IPS-NIHi11 (cell line): ENCODE measurements at regions not wholly inside any gene's neighbourhood (a gene's known extent, or its start where the extent isn't known, plus 50 kb on each side); places are given as distances from the start of the nearest gene placed in this dataset.

Experiments used
- DNase-seq: peaks from one replicate; pipeline ENCODE4 v3.0.0; 2012; ENCODE audit warnings: mixed read lengths, low spot score

DNA sequence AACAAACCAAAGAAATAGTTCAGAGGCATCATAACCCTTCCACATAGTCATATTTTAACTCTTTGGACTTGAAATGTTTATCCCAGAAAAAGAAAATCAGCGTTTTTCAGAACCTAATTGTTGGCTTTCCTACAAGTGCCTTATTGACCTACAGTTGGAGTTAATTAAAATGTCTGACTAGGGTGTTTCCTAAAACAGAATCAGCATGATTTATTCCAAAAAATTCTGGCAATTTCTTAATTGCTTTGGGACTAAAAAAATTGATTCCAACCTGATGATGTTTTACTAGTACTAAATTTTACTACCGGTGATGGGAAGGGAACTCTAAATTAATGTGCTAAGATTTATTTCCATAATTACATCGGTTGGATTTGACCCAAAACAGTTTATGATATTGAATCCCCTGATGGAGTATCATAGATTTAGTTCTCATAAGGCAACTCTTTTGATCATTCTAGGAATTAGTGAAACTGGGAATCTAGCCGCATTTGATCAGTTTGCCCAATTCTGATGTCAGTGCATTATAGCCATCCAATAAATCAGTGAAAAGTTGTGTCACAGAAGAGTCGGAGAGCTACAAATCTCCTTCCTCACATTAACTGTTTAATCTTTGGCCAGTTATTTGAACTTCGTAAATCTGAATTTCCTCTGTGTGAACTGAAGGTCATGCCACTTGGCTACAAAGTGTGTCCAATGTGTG, 134.3 kb upstream of the DSEL start:
- DNase-seq, result no peak

DNA sequence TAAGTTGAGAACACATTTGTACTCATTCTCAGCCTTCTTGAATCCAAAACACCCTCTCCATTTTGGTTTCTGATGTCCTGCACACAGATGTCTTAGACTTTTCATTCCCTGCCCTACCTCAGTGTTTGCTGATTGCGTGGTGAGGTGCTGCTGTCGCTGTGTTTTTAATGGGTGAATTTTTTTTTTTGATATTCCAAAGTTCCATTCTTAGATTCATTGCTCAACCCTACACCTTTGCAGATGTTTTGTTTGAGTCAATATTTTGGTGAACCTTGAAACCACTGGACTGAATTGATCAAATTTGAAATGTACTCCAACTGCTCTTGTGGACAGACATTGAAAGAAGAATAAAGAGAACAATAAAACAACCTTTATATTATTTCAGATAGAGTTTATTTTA, 130.4 kb upstream of the DSEL start:
- DNase-seq, result no peak

- DNase-seq, result no peak
Measured at GRCh38 chr18:67644226-67644625, 127.7 kb upstream of the DSEL start.

- no peak for DNase-seq
Measured at GRCh38 chr18:67639872-67640271, 123.4 kb upstream of the DSEL start.

DNA sequence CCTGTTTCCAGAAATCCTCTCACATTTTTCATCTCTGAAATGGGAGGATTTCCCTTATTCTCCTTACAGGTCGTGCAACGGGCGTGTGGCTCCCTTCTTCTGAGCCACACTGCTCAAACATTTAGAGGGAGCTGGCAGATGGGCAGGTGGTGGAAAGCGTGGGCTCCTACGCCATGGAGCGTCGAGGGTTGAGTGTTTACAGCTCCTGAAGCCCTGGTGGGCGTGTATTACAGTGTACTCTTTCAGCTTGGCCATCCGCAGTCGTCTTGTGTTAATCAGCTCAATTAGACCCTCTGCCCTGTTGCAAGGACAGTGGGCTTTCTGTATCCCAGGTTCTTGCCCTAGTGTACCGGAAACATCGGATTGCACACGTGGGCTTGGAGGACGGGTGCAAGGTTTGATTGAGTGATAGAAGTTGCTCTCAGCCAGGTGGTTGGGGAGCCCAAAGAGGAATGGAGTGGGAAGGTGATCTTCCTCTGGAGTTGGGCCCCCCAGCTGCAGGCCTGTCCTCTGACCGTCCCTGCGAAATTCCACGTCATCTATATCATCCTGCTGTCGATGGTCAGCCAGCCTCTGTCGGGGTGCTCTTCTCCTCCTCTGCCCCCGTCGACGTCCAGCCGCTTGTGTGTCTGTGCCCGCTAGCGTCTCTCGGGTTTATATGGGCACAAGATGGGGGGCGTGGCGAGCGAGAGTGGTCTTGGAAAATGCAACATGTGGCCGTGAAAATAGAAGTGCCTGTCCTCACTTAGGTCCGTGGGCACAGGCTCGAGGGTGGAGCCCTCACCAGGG, 120.3 kb upstream of the DSEL start:
- DNase-seq, result no peak

GRCh38 chr18:67634631-67635338, 118.3 kb upstream of the DSEL start:
- peak; percentile 58 for DNase-seq

DNA sequence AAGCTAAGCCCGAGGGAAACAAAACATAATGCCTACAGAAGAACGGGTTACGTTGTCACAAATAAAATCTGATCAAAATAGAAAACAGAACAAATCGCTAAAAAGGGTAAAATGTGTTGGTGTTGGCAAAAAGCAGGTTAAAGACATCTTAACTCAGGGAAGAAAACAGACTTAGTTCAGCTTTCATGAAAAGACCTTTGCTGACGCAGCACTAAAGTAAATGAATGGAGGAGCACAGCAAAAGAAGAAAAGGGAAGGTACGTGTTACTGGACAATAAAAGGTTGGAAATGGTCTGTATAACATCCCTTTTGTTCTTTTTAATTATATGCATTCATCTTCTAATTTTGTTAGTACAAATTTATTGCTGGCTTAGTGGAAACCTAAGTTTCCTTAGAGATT, 117.4 kb upstream of the DSEL start:
- no peak for DNase-seq

- DNase-seq, result no peak
Measured at GRCh38 chr18:67621906-67622305, 105.4 kb upstream of the DSEL start.

DNA sequence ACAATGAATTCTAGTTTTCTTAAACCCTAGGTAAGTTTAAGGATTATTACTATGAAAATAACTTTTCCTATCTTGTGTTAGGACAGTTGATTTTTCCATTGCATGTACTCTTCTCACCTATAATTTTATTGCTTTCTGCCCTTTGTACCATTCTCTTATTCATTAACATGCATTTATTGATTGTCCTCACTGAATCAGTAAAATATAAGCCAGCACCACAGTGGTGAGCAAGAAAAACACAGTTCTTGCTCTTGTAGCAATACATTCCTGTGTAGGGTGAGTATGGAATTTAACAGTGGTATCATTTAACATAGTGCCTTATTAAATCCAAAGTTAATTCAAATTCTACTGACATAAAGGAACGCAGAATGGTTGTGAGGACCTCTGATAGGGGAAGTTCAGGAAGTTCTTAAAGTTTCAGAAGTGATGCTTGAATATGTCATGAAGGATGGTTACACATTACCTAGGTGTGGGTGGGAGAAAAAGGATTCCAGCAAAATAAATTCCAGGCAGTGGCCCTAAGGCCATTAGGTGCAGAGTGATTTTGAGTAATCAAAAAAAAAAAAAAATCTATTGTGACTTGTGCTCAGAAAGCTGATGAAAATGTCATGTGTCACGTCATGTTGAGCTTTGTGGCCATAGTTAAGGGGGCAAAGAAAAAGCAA, 104.7 kb upstream of the DSEL start:
- DNase-seq, result no peak

DNA sequence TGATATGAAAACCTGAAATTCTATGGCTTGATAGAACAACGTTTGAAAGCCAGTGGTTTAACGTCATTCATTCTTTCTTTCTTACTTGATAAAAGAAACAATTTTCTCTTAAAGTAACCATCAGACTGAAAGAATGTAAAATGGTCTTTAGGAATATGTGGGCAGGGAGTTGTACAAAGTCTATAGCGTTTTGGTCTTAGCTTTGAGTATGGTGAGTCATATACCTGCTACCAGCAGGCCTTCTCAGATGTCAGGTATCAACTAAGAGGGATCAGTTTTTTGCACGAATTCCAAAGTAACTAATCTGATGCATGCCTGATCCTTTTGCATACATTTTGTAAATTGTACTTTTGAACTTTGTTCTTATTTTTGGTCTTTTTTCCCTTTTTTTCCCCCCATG, 101.5 kb upstream of the DSEL start:
- no peak for DNase-seq

- DNase-seq, result no peak
Measured at GRCh38 chr18:67615876-67616275, 99.4 kb upstream of the DSEL start.

DNA sequence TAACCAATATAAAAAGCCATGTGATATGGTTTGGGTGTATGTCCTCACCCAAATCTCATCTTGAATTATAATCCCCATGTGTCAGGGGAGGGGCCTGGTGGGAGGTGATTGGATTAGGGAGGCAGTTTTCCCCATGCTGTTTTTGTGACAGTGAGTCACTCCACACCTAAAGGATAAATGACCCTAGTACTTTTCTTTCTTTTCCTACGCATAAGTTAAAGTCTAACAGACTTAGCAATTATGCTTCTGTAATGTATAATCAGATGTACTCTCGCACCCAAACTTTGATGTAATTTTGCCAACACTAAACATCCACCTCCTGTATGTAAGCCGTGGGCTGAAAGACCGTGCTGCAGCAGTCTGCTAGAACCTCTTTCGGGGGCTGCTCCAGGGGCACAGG, 97.2 kb upstream of the DSEL start:
- DNase-seq, result no peak

GRCh38 chr18:67612281-67612680, 95.8 kb upstream of the DSEL start:
- no peak for DNase-seq

- no peak for DNase-seq
Measured at GRCh38 chr18:67608615-67609273, 92.2 kb upstream of the DSEL start.

DNA sequence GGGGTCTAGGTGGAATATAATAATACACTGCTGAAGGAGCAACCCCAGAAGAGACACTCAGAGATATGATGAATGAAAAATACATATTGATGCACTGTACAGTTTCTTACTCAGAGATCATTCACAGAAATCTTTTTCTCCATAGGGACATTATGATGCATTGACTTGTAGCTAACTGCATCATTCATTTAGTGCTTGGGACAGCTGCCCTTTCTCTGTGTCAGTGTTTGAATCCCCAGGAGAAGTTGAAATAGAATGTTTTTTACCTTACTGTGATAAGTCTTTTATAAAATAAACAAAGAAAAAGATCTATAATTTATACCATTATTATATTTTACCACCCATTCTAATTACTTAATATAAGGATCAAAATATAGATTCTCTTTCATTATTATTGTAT, 91.7 kb upstream of the DSEL start:
- DNase-seq, result no peak

DNA sequence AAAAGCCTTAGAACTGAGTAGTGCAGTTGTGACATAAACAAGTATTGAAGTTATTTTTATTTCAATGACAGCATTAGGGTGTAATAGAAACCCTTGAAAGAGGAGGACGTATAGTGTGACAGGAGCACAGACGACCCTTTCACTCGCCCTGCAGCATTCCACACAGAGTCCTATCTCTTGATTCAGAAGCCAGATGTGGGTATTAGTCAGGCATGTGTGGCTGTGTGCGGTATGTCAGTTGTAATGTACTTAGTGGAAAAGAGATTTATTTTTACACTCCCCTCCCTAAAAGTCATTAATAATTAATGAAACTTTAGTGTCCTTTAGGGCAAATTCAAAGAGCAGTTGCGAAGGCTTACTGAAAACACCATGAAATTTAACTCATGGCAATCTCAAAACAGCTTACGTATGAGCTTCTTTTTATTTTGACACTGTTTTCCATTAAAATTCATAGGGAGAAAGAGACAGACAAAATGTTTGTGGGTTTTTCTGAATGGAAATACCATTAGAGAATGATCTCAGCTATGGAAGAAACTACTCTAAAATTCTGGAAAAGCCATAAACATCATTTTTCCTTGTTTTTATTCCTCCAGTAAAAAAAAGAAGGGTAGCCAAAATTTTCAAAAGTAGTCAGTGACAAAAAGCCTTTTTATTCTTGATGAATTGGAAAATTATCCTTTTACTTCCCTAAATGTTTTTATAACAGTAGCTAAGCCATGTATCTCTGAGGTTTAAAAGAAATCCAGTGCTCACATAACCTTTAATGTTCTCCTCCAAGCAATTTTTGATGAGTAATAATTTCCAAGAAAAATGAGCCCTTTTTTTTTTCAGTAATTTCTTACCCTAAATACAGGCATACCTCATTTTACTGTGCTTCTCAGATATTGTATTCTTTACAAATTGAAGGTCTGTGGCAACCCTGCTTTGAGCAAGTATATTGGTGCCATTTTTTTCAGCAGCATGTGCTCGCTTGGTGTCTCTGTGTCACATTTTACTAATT, 84.0 kb upstream of the DSEL start:
- no peak for DNase-seq

- no peak for DNase-seq
Measured at GRCh38 chr18:67599277-67599676, 82.8 kb upstream of the DSEL start.

- no peak for DNase-seq
Measured at GRCh38 chr18:67597759-67598158, 81.2 kb upstream of the DSEL start.

- DNase-seq, result no peak
Measured at GRCh38 chr18:67596003-67596402, 79.5 kb upstream of the DSEL start.

DNA sequence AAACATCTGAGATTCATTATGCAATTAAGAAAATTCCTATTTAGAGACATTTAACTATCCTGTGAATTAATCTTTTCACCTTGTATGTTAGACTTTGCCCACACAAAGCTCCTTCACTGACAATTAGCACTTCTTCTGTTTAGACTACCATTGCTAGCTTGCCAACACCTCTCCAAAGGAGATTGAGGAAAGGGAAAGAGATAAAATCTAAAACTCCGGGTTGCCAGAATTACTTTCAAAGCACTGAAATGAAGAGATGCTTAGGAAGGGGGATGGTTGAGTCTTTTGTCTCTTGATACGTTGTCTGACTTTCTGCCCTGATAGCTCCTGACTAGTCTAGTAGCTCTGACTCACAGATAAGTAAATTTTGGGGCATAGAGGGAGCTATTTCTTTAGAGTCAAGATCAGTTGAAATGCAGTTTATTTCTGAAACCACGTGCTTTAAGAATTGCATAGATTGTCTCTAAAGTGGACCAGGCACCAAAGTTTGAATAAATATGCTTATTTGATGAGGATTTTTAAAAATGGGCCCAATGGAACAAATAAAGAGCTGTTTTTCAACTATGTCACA, 74.1 kb upstream of the DSEL start:
- no peak for DNase-seq
